ENCODE measurements at regions not wholly inside any gene's neighbourhood (a gene's known extent, or its start where the extent isn't known, plus 50 kb on each side); places are given as distances from the start of the nearest gene placed in this dataset.

GRCh38 chr5:143572671-143573070 is 169.2 kb upstream of the NR3C1 start:
- TF ChIP-seq POLR2AphosphoS5 (IDR thresholded peaks at IDR 0.05; ENCODE audit: insufficient read depth in 1 of 2, low read depth in 1 of 2) (no peak), CTCF (IDR thresholded peaks at IDR 0.05) (no peak), POLR2A (IDR thresholded peaks at IDR 0.05) (no peak)
- Histone ChIP-seq H3K27me3 (no peaks in the 10 kb centered on the region), H3K9me3 (no peaks in the 10 kb centered on the region), H3K4me1 (no peaks in the 10 kb centered on the region), H3K4me3 (no peak overlapping the region), H3K27ac (no peak overlapping the region), H3K36me3 (no peaks in the 10 kb centered on the region)
- intact Hi-C loops (cut with DNase I) = no loop called here
- no peak for DNase-seq (ENCODE audit: extremely low spot score in 2 of 2)

DNA sequence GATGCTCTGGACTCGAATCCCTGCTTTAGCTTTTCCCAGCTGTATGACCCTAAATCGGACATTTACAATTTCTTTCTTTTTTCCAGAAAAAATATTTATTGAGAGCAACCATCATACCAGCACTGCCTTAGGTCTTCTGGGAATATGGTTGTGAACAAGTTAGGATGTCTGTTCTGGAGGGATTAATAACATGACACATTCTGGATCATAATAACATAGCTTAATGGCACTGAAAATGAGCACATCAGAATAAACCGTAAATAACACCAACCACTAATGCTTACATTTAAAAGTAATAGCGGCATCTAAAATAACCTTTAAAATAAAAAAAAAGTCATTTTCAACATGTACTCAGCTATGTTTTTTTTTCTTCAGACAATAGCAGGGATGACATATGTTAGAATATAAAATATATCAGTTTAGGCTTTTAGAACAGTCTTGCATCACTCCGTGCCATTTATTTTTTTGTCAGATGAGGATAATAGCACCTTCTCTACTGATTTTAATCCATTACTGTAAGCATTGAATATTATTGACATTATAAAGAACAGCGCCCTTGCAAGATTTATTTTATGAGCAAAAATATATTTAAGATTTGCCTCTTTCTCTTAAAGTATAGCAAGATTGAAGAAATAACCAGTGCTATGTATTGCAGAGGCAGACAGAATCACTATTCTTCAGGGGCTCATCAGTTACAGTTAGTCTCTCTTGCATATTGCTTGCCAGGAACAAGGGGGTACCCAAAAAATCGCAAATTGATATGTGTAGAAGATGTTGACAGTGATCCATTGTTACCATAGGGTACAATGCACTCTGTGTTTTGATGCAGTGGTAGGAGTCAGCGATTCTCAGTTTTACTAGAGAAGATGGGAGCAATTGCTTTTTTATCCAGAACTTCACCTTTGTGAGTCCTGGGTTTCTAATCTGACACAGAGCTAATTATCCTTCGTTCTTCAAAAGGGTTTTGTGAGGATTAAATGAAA is 168.4 kb upstream of the NR3C1 start:
- Histone ChIP-seq H3K27ac (no peak overlapping the region), H3K4me3 (no peak overlapping the region), H3K27me3 (no peaks in the 10 kb centered on the region), H3K9me3 (no peaks in the 10 kb centered on the region), H3K4me1 (no peaks in the 10 kb centered on the region), H3K36me3 (no peaks in the 10 kb centered on the region)
- TF ChIP-seq CTCF (IDR thresholded peaks at IDR 0.05) (no peak), POLR2A (IDR thresholded peaks at IDR 0.05) (no peak), POLR2AphosphoS5 (IDR thresholded peaks at IDR 0.05; ENCODE audit: insufficient read depth in 1 of 2, low read depth in 1 of 2) (no peak)
- intact Hi-C loops (cut with DNase I) = no loop called here
- DNase-seq (ENCODE audit: extremely low spot score in 2 of 2) = no peak

GRCh38 chr5:143570989-143571388 is 167.5 kb upstream of the NR3C1 start:
- Histone ChIP-seq H3K27me3 (no peaks in the 10 kb centered on the region), H3K36me3 (no peaks in the 10 kb centered on the region), H3K4me1 (no peaks in the 10 kb centered on the region), H3K9me3 (no peaks in the 10 kb centered on the region), H3K4me3 (no peak overlapping the region), H3K27ac (no peak overlapping the region)
- no peak for DNase-seq (ENCODE audit: extremely low spot score in 2 of 2)
- TF ChIP-seq CTCF (IDR thresholded peaks at IDR 0.05) (no peak), POLR2A (IDR thresholded peaks at IDR 0.05) (no peak), POLR2AphosphoS5 (IDR thresholded peaks at IDR 0.05; ENCODE audit: insufficient read depth in 1 of 2, low read depth in 1 of 2) (no peak)
- intact Hi-C loops (cut with DNase I) = no loop called here

DNA sequence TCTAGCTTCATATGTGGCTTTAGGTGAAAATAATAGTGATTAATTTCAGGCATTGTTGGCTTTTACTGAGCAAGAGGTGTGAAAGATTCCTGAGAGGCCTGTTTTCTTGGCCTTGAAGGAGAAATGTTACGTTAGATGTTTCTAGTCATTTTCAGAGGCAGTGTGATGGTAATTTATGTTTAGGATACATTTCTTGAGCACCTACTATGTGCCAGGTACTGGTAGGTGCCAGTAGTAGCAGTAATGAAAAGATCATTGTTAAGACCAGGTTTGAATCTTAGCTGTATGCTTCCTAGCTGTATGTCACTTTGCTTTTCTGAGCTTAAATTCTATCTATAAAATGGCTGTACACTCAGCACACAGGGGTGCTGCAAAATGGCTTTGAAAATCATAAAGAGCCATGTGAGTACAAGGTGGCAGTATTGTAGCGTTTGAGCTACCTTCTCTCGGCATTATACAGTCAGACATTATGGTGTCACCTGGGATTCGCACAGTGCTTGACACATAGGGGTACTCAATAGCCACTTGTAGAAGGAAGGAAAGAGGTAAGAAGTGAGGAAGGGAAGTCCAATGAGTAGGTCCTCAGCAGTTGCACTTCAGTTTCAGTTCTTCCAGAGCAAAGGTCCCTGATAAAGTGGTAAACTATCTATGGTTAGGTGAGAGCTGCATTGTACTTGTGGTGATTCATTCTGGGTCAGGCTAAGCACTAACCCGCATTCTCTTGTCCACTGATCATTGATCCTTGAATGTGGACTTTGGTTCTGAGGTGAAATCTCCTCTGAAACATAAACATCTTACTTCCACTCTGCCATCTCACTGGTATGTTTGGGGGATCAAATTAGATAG is 166.5 kb upstream of the NR3C1 start:
- Histone ChIP-seq H3K9me3 (no peaks in the 10 kb centered on the region), H3K36me3 (no peaks in the 10 kb centered on the region), H3K27me3 (no peaks in the 10 kb centered on the region), H3K4me3 (no peak overlapping the region), H3K4me1 (no peaks in the 10 kb centered on the region), H3K27ac (no peak overlapping the region)
- TF ChIP-seq CTCF (IDR thresholded peaks at IDR 0.05) (no peak), POLR2AphosphoS5 (IDR thresholded peaks at IDR 0.05; ENCODE audit: insufficient read depth in 1 of 2, low read depth in 1 of 2) (no peak), POLR2A (IDR thresholded peaks at IDR 0.05) (no peak)
- DNase-seq (ENCODE audit: extremely low spot score in 2 of 2) = no peak
- intact Hi-C loops (cut with DNase I) = no loop called here
